ENCODE measurements at regions not wholly inside any gene's neighbourhood (a gene's known extent, or its start where the extent isn't known, plus 50 kb on each side); places are given as distances from the start of the nearest gene placed in this dataset.
A peak's percentile ranks its signal among the peaks of the same experiment; 100 is the strongest.

DNA sequence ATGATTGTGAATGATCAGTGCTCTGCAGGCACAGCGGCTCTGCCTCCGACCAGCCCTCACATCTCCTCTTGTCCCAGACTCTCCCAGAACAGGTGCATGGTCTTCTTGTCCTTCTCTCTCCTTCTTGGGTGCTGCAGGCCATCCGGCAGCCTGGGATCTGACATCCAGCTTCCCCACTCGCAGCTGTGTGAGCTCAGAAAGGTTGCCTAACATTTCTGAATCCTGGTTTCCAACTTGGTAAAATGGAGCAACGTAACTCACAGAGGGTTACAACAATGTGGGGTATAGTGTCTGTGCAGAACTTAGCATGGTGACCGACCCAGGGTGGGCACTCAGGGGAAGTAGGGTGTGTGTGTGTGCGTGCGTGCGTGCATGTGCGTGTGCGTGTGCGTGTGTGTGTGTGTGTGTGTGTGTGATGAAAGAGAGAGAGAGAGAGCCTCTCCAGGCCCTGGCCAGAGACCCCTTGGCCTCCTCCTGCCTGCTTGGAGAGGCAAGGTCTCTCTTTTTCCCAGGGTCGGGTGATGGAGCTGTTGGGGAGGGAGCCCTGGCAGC lies 110.1 kb downstream of the SNX5 start:
- DNase-seq (ENCODE audit: low spot score) = no peak

DNA sequence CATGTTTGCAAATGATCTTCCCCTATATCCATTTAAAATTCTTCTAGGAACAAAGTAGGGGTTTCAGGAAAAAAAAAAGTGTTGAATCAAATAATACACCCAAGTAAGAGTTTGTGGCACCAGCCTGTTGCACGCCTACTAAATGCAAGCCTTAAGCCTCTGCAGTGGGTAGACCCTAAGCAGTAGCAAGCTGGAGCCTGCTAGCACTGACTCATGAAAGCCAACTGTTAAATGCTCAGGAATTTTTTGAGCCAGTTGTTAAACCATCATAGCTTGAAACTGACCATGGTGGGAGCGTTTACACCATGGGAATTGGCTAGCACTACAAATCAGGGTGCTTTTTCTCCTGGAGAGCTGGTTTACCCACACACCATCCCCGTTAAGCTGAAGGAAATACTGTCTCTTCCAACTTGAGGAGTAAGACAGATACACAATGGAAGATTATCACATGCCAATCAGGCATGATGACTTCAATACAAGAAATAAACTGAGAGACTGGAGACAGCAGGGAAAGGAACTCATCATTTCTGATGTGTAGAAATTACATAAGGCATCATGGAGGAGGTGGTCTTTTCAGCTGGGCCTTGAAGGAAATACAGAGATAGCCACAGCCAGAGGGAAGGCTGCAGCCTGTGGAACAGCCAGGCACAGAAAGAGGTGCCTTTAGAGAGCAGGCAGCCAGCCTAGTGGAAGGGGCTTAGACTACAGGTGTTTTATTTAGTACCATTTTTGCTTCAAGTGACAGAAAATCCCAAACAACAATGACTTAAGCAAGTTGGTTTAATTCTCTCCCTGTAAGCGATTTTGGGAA lies 110.8 kb downstream of the SNX5 start:
- DNase-seq (ENCODE audit: low spot score) = no peak

DNA sequence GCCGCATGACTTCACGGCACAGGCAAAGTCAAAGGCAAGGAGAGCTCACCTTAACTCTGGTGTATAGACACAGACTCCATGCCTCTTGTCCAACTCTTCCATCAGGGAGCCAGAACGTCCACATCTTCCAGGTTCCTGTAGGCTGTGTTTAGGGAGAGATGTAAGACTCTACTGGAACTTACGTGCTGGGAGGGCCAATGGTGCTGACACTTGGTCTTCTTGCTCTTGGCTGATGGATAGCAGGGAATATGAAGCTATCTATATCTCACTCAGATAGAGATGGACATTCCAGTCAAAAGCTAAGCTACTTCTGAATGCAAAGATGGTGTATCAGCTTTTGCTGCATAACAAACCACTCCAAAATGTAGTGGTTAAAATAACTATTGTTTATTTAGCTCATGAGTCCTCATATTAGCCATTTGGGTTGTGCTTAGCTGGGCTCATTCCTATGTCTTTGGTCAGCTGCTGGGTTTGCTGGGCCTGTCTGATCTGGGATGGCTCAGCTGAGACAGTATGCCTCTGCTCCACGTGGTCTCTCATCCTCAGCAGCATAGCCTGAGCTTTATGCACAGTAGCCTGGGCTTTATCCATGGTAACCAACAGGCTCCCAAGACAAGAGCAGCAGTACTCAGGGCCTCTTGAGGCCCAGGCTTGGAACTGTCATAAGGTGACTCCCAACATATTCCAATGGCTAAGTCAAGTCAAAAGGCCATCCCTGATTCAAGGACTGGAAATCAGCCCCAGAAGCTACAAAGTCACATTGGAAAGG lies 111.6 kb downstream of the SNX5 start:
- DNase-seq (ENCODE audit: low spot score) = no peak

- DNase-seq (ENCODE audit: low spot score) = no peak
Observed at GRCh38 chr20:17856024-17856564, 112.5 kb downstream of the SNX5 start.

- no peak for DNase-seq (ENCODE audit: low spot score)
Observed at GRCh38 chr20:17854307-17854903, 114.2 kb downstream of the SNX5 start.

- no peak for DNase-seq (ENCODE audit: low spot score)
Observed at GRCh38 chr20:17852323-17852722, 116.3 kb downstream of the SNX5 start.

GRCh38 chr20:17850684-17851026 lies 117.9 kb downstream of the SNX5 start:
- DNase-seq (ENCODE audit: low spot score) = no peak

DNA sequence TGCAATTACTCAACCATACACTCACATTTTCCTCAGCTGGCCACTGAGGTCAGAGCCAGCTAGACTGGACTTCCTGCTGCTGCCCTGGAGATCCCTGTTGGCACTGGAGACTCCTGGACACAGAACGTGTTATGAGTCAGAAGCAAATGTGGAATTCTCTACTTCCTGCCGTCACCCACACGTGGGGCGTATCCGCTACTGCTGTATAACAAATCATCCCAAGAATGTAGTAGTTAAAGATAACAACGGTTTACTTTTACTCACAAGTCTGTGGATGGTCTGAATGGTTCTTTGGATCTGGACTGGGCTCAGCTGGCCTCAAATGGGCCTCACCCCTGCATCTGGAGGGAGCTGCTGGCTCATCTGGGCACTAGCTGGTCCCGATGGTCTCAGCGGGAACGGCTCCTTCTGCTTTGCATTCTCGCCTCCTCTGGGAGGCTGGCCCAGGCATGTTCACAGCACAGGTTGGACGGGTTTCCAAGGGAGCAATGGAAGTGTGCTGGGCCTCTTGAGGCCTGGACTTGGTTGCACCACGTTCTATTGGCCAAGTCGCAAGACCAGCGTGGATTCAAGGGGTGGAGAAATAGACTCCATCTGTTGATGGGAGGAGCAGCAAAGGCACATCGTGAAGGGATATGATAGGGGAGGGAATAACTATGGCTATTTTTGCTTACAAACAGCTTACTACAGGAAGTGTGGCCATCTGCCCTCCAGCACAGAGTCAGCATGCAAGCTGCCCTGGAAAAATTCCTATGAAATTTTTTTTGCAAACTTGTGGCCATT lies 118.5 kb downstream of the SNX5 start:
- no peak for DNase-seq (ENCODE audit: low spot score)

- no peak for DNase-seq (ENCODE audit: low spot score)
Observed at GRCh38 chr20:17849138-17849900, 119.3 kb downstream of the SNX5 start.

GRCh38 chr20:17848249-17849048 lies 120.1 kb downstream of the SNX5 start:
- DNase-seq (ENCODE audit: low spot score) = no peak

GRCh38 chr20:17845701-17846475 lies 122.7 kb downstream of the SNX5 start:
- DNase-seq (ENCODE audit: low spot score) = no peak

- DNase-seq (ENCODE audit: low spot score) = no peak
Observed at GRCh38 chr20:17844549-17845298, 123.9 kb downstream of the SNX5 start.

DNA sequence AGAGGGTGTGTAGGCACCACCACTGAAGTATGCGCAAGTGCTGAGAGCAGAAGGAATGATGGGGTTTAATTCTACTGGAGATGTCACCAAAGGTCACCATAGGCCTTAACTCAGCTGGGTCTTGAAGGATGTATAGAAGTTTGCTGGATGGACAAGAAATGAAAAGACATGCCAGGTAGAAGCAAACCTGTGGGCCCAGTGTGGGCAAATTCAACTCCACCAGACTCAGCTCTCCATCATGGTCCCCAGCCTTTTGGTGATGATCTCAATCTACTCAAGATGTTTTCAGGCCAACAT lies 124.5 kb downstream of the SNX5 start:
- no peak for DNase-seq (ENCODE audit: low spot score)

GRCh38 chr20:17843246-17844132 lies 125.1 kb downstream of the SNX5 start:
- DNase-seq (ENCODE audit: low spot score) = no peak

- peak; percentile 83 for DNase-seq (ENCODE audit: low spot score)
Observed at GRCh38 chr20:17841751-17842215, 126.8 kb downstream of the SNX5 start.

GRCh38 chr20:17840423-17840822 lies 128.2 kb downstream of the SNX5 start:
- no peak for DNase-seq (ENCODE audit: low spot score)

- no peak for DNase-seq (ENCODE audit: low spot score)
Observed at GRCh38 chr20:17838921-17839320, 129.7 kb downstream of the SNX5 start.

GRCh38 chr20:17837179-17837578 lies 131.4 kb downstream of the SNX5 start:
- DNase-seq (ENCODE audit: low spot score) = no peak

Data from left forelimb (tissue), 1 donor.